Right lobe of liver (tissue), 4 donors: ENCODE measurements at regions not wholly inside any gene's neighbourhood (a gene's known extent, or its start where the extent isn't known, plus 50 kb on each side); places are given as distances from the start of the nearest gene placed in this dataset.

Source experiments
- POLR2A ChIP-seq: fragments of 450-650 bp; IDR thresholded peaks from one replicate; pipeline ENCODE4 v1.6.1; 2017; ENCODE audit warnings: antibody characterized with exemption, mild to moderate bottlenecking
- TF ChIP-seq, protein P1 (sequence below), 4 donors: fragments of 200-600 bp in 3 of 4; fragments of 450-650 bp in 1 of 4; IDR thresholded peaks; one replicate each; pipeline versions ENCODE4 v1.5.1 to v1.8.0; 2016 to 2022; ENCODE audit warnings: antibody characterized with exemption in 4 of 4, mild to moderate bottlenecking in 2 of 4
- donor health status: DM: no; HTN: no; CAD: no.
- donor health status: DM: no; HTN: no; CAD: no.
- donor health status: DM: no; HTN: yes; CAD: no.

DNA sequence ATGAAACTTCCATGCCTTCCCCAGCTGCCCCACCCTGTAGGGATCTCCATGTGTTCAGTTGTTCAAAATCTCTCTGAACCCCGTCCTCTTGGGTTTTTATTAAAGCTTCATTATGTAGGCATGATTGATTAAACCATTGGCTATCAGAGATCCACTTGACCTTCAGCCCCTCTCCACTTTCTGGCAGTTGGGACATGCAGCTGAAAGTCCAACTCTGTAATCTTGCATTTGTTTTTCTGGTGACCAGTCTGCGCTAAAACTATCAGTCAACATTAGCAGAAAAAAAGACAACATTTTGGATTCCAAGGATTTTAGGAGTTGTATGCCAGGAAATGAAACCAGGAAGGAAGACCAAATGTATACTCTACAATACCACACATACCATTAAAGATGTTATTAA is 1115.1 kb downstream of the XPNPEP1 start:
- TF ChIP-seq, protein P1, sequence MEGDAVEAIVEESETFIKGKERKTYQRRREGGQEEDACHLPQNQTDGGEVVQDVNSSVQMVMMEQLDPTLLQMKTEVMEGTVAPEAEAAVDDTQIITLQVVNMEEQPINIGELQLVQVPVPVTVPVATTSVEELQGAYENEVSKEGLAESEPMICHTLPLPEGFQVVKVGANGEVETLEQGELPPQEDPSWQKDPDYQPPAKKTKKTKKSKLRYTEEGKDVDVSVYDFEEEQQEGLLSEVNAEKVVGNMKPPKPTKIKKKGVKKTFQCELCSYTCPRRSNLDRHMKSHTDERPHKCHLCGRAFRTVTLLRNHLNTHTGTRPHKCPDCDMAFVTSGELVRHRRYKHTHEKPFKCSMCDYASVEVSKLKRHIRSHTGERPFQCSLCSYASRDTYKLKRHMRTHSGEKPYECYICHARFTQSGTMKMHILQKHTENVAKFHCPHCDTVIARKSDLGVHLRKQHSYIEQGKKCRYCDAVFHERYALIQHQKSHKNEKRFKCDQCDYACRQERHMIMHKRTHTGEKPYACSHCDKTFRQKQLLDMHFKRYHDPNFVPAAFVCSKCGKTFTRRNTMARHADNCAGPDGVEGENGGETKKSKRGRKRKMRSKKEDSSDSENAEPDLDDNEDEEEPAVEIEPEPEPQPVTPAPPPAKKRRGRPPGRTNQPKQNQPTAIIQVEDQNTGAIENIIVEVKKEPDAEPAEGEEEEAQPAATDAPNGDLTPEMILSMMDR (IDR thresholded peaks at IDR 0.05): no peak
- no peak for TF ChIP-seq POLR2A
